NCI-H1694 treated with DMSO at 0.1 percent for 48 hours (cell line): ENCODE measurements at regions not wholly inside any gene's neighbourhood (a gene's known extent, or its start where the extent isn't known, plus 50 kb on each side); places are given as distances from the start of the nearest gene placed in this dataset.
"Not testable (repeated sequence)": the region's sequence is repeated elsewhere in the genome, so short reads cannot be mapped to it uniquely, and the experiment has no call there.

Source experiments
- DNase-seq: peaks from one replicate; lab custom pipeline; 2025; lab: John Stamatoyannopoulos, UW

DNA sequence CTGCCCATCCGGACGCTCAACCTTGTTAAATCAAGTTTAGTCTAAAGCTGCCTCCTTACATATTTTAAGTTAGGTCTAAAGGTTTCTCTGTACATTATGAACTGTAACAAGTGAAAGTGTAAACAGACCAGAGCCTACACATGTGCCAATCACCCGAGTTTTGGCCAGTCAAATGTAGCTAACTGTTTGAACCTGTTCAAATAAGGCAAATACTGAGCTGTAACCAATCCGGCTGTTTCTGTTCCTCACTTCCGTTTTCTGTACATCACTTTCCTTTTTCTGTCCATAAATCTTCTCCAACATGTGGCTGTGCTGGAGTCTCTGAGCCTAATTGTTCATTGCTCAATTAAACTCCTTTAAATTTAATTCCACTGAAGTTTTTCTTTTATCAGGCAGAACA lies 113.3 kb upstream of the SHISA3 start:
- no peak for DNase-seq

DNA sequence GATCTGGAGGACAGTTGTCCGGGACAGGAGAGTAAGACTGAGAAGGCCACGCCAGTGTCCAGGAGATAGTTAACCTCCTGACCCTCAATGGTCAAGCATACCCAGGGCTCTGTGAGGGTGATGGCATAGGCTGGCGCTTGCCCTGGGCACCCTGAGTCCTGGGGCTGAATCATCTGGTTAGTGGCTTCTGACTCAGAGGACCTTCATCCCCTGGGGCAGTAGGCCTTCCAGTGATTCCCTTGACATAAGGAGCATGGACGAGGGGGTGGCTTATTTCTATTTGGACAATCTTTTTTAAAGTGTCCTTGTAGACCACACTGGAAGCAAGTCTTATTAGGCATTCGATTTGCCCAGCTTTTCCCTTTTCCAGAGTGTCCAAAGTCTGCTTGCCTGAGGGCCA lies 108.4 kb upstream of the SHISA3 start:
- DNase-seq = not testable (repeated sequence)

DNA sequence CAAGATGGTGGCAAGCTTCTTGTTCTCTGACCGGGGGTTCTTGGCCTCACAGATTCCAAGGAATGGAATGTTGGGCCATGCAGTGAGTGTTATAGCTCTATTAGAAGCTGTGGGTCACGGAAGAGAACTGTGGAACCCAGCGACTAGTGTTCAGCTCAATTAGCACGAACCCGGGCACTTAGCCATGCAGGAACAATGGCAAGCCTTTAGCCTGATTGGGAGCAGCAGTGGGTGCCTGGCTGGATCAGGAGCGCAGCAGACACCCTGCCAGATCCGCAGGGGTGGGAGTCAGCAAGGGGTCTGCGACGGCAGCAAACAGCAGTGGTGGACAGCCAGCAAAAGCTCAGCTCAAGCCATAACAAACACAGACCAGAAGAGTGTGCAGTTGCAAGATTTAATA lies 105.1 kb upstream of the SHISA3 start:
- DNase-seq = not testable (repeated sequence)

DNA sequence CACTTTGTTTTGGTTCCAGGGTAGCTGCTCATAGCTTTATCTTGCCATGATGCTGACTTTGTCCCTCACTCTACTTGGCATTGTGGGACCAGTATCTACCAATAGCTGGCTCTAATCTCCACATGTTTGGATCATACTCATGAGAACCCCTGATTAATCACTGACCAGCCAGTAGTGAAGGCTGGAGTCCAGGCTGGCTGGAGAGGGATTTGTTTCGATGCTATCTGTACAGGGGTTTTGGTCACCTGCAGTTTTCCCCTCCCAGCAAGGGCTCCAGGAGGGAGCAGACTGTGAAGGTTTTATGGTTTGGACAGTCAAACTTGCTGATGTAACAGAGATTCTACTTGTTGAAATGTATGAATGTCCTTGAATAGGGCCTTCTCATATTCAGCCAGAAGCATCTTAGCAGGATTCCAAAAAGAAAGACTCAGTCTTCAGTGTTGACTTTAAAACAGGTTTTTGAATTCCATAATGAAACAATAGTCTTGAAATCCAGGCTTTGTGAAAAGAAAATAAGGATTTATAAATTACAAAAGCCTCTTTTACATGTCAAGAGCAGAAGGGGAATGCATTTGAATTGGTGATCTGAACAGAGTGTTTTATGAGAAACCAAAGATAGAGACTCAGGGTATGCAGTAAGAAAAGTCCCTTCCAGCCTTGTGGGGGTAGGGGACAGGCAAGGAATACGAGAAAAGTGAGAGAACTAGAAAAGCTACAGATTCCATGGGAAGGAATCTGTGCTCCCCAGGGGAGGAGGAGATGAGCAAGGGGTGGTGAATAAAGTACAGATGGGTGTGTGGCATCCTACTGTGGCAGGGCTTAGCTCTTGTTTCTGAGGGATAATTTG lies 103.1 kb upstream of the SHISA3 start:
- DNase-seq = no peak

DNA sequence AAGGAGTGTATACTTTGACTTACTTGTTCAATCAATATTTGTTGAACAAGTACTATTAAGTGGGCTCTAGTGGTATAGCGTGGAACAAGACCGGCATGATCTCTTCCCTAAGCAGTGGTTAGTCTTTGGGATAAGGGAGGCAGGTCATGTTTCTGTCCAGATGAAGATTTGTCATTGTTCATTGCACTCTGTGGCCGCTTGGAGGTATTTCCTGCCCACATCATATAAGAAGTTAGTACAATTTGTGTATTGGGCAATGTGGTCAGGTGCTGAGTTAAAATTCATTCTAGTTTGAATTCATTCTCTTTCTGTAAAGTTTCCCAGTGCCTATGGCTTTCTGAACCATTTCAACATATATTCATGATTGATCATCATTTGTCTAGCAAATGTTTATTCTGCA lies 101.1 kb upstream of the SHISA3 start:
- DNase-seq = no peak

DNA sequence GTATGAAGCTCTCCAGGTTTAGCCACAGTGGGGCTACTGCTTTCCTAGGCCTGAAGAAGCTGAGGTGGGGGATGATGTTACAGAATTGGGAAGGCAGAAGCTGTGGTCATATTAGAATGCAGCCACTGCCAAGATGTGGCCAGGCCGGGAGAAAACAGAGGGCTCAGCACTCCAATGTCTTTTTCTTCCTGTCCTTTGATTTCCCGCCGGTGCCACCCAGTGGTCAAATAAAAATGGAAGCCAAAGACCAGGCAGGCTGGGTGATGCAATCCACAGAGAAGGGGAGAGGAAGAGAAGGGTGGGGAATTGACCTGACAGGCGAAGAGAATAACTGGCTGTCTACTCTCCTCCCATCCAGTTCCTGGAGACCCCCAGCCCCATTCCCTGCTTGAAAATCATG lies 94.9 kb upstream of the SHISA3 start:
- no peak for DNase-seq

DNA sequence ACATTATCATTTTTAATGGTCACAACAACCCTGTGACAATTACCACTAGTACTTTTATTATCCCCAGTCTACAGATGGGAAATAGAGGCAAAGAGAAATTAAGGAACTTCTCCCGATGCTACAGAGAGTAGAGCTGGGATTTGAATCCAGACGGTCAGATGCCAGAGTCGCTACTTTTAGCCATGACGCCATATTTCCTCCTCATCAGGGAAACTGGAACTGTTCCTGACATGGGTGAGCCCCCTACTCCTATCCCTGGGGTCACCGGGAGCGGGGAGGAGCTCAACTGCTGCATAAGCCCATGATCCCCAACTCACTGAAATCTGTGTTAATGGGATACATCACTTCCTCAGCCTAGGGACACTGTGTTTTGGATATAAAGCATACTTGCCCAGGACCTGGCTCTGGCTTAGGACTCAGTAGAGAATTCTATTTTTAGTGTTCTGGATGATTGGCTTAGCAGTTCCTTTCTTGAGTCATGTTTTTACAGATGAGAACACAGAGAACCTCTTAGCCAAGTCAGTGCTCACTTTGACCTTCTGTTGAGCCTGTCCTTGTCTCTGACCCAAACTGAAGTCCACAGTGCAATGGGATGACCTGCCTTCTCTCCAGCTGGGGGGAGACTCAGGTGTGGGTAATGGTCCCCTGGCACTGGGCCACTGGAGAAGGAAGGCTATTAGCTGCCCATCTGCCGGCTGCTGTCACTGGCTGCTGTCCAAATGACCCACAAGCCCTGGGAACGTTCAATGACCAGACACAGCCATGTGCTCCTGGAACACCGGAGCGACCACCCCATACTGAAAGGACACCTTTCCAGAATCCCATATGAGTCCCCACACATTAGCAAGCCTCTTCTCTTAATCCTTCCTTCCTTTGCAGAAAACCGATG lies 90.8 kb upstream of the SHISA3 start:
- no peak for DNase-seq

DNA sequence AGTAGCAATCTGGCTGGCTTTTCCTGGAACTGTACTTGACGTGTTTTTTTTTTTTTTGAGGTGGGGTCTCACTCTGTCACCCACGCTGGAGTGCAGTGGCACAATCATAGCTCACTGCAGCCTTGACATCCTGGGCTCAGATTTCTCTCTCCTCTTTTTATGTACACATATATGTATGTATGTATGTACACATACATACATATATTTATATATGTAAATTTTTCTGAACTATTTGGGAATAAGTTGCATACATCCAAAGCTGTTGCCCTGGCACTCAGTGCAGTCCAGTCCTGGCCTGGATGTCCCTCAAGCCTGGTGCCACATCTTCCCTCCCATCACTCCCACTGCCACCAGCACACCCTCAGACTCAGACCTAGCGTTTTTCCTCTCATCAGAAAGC lies 89.0 kb upstream of the SHISA3 start:
- no peak for DNase-seq

DNA sequence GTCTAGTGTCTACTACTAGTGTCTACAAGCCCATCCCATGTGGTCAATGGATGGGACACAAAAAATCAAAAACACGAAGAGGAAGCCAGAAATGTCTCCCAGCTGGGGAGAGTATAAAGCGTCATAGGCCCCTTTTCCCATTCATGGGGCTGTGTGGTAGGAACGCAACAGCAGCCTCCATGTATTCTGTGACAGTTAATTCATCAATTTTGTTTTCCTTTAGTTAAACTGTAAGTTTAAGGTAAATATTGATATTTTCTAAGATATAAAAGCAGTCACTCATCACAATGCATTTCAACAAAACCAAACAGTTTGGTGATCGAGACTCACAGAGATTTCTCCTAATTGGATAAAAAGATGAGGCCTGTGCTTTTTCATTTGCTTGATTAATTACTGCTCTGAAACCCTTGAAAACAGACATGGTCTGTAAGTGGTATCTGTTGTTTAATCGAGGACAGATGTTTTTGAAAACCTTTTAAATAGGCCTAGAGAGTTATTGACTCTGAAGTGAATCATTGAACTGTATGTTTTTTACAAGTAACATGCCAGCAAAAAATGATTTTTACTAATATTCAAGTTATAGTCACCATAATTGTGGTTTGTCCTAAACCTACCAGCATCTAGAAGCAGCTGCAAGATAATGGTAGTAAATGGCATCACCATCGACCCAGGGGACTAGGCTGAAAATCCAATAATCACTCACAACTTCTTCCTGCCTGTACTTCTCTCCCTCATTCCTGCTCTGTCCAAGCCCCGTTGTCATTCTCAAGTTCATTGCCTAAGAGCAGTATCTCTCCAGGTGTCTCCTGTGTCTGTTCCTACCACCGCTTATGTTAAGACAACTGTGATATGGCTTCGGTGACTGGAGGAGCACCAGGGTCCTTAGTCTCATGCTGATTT lies 87.7 kb upstream of the SHISA3 start:
- DNase-seq = no peak

DNA sequence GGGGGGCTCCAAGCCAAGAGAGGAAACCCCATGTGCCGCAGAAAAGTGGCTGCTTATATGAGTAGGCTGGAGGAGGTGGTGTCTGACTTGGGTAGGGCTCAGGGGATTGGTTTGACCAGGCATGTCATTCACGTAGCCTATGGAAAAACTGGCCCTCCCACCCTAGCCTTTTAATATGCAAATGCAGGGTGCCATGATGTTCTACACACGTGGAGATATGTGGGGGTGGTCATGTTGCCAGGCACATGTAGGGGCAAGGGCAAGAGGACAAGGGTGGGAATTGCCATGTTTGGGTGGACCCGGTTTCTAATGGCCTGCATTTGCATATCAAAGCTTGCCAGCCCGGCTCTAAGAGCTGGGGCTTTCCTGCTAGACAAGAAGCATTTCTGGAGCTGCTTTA lies 86.9 kb upstream of the SHISA3 start:
- DNase-seq = no peak

DNA sequence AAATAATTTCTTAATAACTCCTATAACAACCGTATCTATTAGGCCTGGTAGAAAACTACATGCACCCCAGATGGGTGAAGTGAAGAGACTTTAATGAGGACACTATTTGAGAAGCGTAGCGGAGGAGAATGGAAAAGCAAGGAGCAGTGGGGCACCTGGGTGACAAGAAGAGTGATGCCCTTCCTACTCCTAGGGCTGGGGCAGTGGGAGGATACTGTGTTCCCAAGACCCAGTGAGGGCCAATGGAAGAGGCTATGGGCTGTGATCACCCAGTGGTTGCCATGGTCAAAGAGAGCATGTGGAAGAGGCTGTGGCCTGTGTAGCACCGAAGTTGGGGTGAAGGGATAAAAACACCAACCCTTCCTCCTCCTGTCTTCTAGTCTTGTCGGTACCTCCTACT lies 86.5 kb upstream of the SHISA3 start:
- no peak for DNase-seq

DNA sequence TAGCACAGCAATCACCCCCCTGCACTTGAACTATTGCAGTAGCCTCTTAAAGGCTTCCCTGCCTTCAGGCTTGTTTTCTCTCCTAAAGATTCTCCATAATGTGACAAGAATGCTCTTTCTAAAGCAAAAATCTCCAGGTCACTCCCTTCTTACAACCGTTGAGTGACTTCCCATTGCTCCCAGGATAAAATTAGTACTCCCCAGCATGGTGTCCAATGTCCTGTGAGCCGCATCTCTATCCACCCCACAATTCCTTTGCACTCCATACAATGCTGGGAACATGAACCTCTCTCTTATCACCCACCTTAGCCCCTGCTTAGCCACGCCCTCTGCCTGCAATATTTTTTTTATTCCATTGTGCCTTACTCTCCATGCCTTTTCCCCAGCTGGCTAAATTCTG lies 85.7 kb upstream of the SHISA3 start:
- no peak for DNase-seq

DNA sequence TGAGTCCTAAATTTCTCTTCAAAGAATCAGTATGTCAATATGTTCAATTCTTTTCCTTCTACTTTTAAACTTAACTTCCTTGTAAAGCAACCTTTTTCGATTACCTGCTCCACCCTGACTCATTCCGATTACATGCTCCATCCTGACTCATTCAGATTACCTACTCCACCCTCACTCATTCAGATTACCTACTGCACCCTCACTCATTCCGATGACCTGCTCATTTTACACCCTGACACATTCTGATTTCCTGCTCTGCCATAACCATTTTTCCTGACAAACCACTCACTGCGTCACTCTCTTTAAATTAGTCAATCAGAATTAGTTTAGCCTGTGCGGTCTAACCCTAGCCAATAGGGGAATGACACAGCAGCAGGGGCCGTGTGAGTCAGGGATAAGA lies 83.9 kb upstream of the SHISA3 start:
- not testable (repeated sequence) for DNase-seq

DNA sequence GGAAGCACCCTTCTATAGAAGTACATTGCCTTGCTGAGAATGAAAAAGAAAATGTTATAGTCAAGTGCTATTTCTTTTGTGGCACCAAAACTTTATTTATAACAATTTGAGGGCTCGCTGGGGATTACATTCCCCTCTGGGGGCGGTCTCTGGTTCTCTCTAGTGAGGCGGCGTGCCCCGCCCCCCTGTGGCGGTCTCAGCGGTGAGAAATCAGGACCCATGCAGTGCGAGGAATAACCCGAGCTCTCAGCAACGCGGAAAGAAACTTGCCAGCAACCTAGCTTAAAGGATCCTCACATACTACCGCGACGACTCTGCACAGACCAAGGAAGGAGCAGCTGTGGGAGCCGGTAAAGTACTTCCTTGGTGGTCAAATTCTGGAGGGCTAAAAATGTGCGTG lies 83.4 kb upstream of the SHISA3 start:
- DNase-seq = no peak

DNA sequence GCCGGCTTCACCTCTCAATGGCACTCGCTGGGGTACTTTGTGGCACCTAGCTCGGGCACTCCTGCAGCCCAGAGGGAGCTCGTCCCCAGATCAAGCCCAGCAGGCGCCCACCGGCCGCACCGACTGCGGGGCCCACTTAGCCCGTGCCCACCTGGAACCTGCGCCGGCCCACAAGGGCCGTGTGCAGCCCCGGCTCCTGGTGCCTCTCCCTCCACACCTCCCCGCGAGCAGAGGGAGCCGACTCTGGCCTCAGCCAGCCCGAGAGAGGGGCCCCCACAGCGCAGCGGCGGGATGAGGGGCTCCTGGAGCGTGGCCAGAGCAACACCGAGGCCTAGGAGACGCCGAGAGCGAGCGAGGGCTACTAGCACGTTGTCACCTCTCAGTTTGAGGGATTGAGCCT lies 82.1 kb upstream of the SHISA3 start:
- no peak for DNase-seq

DNA sequence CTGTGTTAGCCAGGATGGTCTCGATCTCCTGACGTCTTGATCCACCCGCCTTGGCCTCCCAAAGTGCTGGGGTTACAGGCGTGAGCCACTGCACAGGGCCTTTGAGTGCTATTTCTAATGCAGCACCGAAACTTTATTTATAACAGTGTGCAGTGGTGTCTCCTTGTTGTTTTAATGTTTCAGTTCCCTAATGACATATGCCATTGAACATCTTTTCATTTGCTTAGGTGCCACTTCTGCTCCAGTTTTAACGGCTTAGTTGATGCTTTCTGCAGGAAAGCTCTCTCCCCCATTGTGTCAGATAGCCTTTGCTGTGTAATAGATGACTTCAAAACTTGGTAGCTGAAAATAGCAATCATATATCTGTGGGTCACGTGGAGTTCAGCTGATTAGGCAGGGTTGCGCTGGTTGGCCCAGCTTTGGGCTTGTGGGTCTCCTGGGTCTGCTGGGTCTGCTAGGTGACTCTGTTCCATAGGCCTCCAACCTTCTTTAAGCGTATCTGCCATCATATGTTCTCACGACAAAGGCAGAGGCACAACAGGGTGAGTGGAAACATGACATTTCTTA lies 76.4 kb upstream of the SHISA3 start:
- no peak for DNase-seq

DNA sequence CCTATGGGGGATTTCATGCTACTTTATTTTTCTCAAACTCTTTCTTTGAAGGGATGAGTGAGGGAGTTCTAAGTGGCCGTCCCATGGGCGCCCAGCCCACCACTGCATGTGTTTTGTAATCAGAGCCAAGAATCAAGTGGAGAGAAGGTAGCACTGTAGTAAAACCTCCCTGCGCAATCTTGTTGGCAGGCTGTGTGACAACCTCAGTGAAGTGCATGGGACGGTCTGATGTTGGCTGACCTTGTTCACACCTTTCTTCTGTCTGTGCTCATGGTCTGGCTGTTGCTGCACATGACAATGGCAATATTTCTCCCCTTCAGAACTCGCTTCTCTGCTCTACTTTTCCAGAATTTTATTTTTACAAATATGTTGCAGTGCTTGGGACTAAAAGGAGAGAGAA lies 71.2 kb upstream of the SHISA3 start:
- no peak for DNase-seq

DNA sequence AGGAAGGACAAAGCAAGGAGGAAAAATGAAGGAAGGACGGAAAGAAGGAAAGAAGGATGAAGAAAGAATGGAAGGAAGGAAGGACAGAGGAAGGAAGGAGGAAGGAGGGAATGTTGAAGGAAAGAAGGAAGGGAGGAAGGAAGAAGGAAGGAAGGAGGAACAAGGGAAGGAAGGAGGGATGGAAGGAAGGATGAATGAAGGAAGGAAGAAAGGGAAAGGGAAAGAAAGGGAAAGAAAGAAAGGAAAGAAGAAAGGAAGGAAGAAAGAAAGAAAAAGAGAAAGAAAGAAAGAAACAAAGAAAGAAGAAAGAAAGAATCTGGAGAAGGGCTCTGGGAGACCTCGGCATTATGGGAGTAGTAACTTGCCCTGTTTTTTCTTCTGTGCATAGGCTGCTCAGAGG lies 70.8 kb upstream of the SHISA3 start:
- DNase-seq = no peak

DNA sequence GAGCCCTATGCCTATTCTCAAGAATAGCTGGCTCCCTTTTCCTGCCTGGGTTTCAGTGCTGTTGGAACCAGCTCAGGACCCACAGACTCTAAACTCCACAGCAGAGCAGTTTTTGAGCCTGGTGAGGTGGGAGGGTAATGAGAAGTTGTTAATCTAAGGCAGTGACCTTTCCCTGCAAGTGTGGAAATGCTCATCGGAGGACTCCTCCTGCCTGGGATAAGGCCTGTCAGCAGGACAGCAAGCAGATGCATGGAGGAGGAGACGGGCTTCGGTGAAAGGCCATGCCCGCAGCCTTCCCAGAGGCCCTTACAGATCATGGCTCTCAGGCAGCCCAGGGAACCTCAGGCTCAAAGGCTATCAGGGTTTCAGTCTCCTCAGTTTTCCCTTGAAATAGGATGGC lies 70.0 kb upstream of the SHISA3 start:
- DNase-seq = no peak

DNA sequence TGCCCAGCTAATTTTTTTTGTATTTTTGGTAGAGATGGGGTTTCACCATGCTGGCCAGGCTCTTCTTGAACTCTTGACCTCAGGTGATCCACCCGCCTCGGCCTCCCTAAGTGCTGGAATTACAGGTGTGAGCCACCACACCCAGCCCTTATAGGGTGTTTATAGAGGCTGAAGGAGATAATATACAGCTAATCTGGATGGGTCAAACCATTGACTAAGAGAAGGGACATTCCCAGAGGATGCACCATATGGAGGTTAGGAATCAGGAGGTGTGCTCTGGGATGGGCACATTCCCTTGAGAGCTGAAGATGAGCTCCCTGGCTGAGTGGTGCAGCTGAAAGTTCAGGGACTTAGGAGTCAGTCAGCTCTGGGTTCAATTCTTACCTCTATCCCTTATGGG lies 68.3 kb upstream of the SHISA3 start:
- DNase-seq = no peak

DNA sequence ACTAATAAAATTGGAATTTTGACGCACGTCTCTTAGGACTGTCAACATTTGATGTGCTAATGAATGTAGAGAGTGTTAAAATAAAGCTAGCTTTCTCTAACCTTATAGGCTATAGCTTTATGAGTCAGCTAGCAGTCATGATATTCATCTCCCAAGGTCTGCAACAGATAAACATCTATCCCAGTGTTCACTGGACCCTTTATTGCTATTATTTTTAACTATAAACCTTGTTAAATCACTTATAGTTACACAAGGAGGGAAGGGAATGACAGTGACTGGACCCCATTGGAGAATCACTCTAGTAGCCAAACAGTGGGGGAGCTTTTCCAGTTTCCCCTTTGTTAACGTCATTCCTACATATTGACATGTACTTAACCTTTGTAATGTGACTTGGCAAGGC lies 67.9 kb upstream of the SHISA3 start:
- no peak for DNase-seq

DNA sequence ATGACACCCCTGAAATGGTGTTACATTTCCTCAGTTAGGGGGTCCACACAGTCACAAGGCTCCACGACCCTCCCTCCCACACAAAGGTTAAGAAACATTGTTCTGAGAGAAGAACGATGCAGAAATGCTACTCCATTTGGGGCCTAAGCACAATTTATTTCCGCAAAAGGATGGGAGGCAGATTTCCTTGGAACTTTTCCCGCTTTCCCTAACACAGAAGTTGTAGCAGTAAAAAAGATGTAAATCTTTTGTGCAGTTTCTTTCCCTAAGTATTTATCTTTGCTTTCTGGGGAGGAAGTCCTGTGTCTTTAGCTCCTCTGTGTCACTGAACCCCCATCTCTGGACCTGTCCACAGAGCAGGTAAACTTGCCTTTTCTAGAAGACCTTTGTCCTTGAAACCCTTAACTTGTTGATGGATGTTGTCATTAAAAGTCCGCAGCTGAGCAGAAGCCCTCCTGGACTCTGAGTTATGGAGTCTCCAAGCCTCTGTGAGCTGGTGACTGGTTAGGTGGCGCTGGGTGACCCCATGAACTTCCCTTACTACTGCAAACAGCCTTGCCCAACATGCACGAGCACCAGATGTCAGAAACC lies 67.2 kb upstream of the SHISA3 start:
- DNase-seq = no peak
